ENCODE measurements at regions not wholly inside any gene's neighbourhood (a gene's known extent, or its start where the extent isn't known, plus 50 kb on each side); places are given as distances from the start of the nearest gene placed in this dataset.

GRCh38 chr13:34561033-34561432, 381.0 kb upstream of the NBEA start:
- no peak overlapping the region for H3K4me2 ChIP-seq (ENCODE audit: low read depth, low read length)
- H2AK5ac ChIP-seq (ENCODE audit: low read depth, low read length): no peak overlapping the region
- no peak overlapping the region for H4K8ac ChIP-seq (ENCODE audit: low read depth in 2 of 2, low read length in 2 of 2)
- H3K9me3 ChIP-seq (ENCODE audit: control insufficient read depth, insufficient read depth, low read length): no peaks in the 10 kb centered on the region; the same call in 1 of the 2 replicates
- H3K27me3 ChIP-seq (ENCODE audit: control insufficient read depth, insufficient read depth, low read length): no peaks in the 10 kb centered on the region
- H3K23ac ChIP-seq (ENCODE audit: low read depth, low read length): no peak overlapping the region
- H4K91ac ChIP-seq (ENCODE audit: insufficient read depth, low read depth, low read length): no peak overlapping the region
- DNase-seq (no peak), ATAC-seq (ENCODE audit: low read depth) (no peak)
- H3K4ac ChIP-seq (ENCODE audit: low read depth, low read length): no peak overlapping the region
- ChIA-PET CTCF (no interaction called here), POLR2A (ENCODE audit: unreplicated experiment) (no interaction called here)
- no peak overlapping the region for H2BK5ac ChIP-seq (ENCODE audit: low read depth, low read length, poor library complexity, severe bottlenecking)
- dilution Hi-C loops (cut with HindIII; ENCODE audit: low sequenced_read_pairs, unreplicated experiment): no loop called here
- in situ Hi-C loops (cut with MboI; ENCODE audit: low sequenced_read_pairs): no loop called here
- no peaks in the 10 kb centered on the region for H3K4me1 ChIP-seq (ENCODE audit: control insufficient read depth, insufficient read depth, low read length)
- no TSS peak for BruUV-seq (replicated peaks)
- H3K79me1 ChIP-seq (ENCODE audit: low read depth in 1 of 2, low read length in 2 of 2): no peaks in the 10 kb centered on the region
- no peak for TF ChIP-seq MAZ (IDR thresholded peaks at IDR 0.05; ENCODE audit: borderline replicate concordance, low read depth, low read length)
- TF ChIP-seq ELK1 (IDR thresholded peaks at IDR 0.05; ENCODE audit: borderline replicate concordance, low read depth, low read length): no peak
- TF ChIP-seq CHD1 (IDR thresholded peaks at IDR 0.05; ENCODE audit: low read depth, low read length): no peak
- TF ChIP-seq CTCF (conservative IDR thresholded peaks at IDR 0.05; ENCODE audit: low read depth, low read length): no peak
- TF ChIP-seq NFE2L2 (IDR thresholded peaks at IDR 0.05; ENCODE audit: low read depth, low read length): no peak
- TF ChIP-seq RFX5 (IDR thresholded peaks at IDR 0.05; ENCODE audit: low read depth, low read length): no peak
- H3K36me3 ChIP-seq (ENCODE audit: control insufficient read depth, insufficient read depth, low read length): no peaks in the 10 kb centered on the region
- no peak overlapping the region for H3K4me3 ChIP-seq (ENCODE audit: insufficient read depth, low read depth, low read length)
- no peaks in the 10 kb centered on the region for H3K9me1 ChIP-seq (ENCODE audit: insufficient read depth, low read length)
- H2BK120ac ChIP-seq (ENCODE audit: low read depth, low read length): no peak overlapping the region
- H3K9ac ChIP-seq (ENCODE audit: low read depth, low read length): no peak overlapping the region
- no peak overlapping the region for H2BK15ac ChIP-seq (ENCODE audit: low read depth, low read length)
- H3K56ac ChIP-seq (ENCODE audit: extremely low read depth, insufficient read depth, low read length): no peak overlapping the region
- no peak overlapping the region for H2AFZ ChIP-seq (replicated peaks; ENCODE audit: low read length, poor library complexity)
- intact Hi-C loops (cut with micrococcal nuclease): loop anchor here (10.0 kb wide), 1 partner anchor 626 kb away; no protein-coding TSS in a partner anchor
- 45% methylated on average over 4 of the region's 7 CpGs; no CpG with 5 or more reads in 1 of the 2 experiments for WGBS, 2 experiments (ENCODE audit: extremely low coverage in 2 of 2, insufficient read length in 1 of 2)
- no peaks in the 10 kb centered on the region for H4K20me1 ChIP-seq (ENCODE audit: insufficient read depth, low read length)
- no peak overlapping the region for H2AK9ac ChIP-seq (replicated peaks; ENCODE audit: low read depth, low read length, poor library complexity)
- no peak overlapping the region for H3K14ac ChIP-seq (replicated peaks; ENCODE audit: low read depth, low read length)
- H3K27ac ChIP-seq (ENCODE audit: insufficient read depth, low read length): no peak overlapping the region
- no peak overlapping the region for H3K18ac ChIP-seq (ENCODE audit: low read depth, low read length)
- H4K5ac ChIP-seq (ENCODE audit: low read depth, low read length): no peak overlapping the region
- H2BK20ac ChIP-seq (ENCODE audit: low read depth, low read length): no peak overlapping the region

All from IMR-90 (cell line).